IPS DF 4.7 (cell line): ENCODE measurements at regions not wholly inside any gene's neighbourhood (a gene's known extent, or its start where the extent isn't known, plus 50 kb on each side); places are given as distances from the start of the nearest gene placed in this dataset.

Experiments
- DNase-seq: peaks from one replicate; pipeline ENCODE4 v3.0.0-alpha.2; 2013; ENCODE audit warnings: low spot score; ENCODE audit errors: extremely low read depth

DNA sequence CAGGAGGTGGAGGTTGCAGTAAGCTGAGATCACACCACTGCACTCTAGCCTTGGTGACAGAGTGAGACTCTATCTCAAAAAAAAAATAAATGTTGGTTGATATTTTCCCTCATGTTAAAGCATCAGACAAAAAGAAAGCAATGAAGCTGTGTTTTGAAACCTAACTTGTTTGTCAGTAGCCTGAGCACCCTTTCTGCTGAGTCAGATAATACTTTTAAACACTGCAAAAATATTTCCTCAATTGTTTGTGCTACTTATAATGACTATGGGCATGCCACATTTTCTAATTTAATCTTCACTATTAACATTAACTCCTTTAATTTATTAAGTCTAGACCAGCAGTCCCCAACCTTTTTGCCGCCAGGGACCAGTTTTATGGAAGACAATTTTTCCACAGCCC, 236.3 kb upstream of the AGAP1 start:
- DNase-seq, result no peak

DNA sequence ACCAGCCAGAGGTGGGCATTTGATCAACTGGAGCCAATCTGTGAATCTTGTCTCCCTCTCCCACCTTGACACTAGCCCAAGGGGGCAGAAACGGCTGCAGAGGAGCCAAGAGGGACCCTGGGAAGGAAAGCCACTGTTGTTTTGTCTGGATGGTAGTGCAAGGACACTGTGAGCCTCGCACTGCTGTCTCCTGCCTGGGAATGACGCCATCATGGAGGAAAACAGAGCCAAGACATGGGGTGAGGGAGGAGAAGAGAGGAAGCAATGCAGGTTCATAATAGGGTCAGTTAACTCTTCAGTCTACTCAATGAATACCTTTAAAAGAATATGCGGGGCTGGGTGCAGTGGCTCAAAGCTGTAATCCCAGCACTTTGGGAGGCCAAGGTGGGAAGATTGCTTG, 231.1 kb upstream of the AGAP1 start:
- DNase-seq, result no peak

DNA sequence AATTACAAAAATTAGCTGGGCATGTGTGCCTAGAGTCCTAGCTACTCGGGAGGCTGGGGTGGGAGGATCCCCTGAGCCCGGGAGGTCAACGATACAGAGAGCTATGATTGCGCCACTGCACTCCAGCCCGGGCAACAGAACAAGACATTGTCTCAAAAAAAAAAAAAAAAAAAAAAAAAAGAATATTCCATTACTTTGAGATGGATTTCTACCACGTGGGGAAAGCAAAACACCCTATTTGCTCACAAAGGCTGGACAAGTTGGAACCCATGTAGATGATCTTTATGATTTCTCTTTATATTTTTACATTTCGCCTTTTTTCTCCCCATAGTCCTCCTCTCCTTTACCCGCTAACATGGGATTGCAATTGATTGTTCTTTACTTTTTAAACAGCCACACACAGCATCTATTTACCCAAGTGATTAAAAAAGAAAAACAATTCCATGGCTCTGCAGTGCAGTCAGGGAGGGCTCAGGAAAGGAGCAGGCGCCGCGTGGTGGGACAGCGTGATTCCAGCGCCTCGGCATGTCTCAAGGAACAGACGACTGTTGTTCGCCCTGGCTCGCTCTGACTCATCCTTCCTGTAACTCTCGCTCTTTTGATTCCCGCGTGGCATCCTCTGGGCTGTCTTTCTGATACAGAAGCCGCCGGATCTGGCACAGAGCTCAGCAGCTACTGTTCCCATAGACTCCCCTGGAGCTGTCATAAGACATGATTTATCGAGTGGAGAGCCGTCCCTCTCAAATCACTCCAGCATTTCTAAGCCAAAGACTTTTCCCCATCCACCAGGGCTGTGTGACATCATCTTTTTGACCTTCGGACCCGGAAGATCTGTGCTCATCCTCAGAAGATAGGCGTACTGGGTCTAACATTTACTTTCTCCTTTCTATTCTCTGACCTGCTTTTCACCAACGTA, 230.4 kb upstream of the AGAP1 start:
- DNase-seq, result peak; percentile 3

DNA sequence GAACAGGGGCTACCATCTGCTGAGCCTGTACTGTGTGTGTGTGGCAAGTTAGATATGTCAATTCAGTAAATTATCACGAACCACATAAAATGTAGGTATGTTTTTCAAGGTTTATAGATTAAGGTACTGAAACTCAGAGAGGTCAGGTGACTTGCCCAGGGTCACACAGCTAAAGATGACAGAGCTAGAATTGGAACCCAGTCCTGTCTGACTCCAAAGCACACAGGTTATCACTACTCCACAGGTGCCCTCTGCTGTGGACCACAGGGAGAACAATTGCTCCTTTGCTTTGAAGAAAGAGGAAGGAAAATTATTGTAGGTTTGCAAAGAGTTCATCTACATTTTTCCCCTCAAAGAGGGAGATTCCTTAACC, 229.7 kb upstream of the AGAP1 start:
- DNase-seq, result no peak

DNA sequence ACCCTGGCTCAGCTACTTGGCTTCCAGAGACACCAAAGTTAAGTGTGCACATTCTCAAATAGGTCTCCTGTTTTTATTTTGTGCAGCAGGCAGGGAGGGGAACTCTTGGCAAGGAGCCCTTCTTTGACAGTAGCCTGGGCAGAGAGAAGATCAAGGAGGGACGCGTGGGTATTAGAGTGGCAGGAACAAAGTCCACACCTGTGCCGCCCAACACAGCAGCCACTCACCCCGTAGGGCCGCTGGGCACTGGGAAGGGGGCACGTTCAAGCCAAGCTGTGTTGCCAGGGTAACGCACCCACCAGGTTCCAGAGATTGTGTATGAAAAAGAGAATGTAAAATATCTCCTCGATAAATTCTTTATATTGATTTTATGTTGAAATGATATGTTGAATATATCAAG, 229.3 kb upstream of the AGAP1 start:
- DNase-seq, result no peak

DNA sequence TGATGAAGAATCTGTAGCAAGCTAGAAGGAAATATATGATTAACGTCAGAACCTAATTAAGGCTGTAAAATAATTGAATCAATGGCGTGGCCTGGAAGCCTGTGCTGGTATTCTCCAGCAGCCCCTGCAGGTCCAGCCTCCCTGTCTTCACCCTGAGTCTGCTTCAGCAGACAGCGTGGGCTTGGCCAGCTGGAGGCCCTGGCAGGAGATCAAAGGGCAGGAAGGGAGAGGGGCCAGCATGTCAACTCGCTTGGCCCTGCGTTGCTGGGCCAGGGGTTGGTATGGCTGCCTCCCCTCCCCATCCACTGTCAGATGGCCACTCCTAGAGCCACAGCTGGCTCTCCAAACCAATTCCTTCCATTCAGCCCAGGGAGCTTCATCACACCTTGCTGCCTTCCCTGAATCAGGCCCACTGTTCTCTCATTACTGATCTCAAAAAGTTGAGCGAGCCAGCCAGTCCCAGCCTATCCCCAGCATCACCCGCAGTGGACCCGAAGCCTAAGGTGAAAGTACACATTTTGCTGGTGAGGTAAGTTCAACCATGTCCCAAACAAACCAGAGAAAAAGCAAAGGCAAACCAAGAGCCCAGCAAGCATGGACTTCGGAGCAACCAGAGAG, 228.4 kb upstream of the AGAP1 start:
- no peak for DNase-seq

DNA sequence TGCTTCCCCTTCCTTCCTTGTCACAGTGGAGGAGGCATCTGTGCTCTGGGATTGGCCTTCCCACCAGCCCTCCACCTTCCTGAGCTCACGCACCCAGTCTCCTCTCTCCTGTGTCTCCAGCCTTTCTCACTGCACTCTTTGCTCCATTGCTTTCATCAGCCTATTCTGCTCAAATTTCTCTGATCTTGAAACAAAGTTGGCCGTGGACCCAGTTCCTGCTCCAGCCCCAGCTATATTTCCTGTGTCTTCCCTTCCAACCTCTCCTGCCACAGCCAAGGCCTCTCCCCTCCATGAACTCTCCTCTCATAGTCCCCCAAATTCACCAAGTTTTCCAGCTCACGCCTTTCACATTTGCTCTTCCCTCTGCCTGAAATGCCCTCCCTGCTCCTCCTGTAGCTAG, 226.6 kb upstream of the AGAP1 start:
- DNase-seq, result no peak

DNA sequence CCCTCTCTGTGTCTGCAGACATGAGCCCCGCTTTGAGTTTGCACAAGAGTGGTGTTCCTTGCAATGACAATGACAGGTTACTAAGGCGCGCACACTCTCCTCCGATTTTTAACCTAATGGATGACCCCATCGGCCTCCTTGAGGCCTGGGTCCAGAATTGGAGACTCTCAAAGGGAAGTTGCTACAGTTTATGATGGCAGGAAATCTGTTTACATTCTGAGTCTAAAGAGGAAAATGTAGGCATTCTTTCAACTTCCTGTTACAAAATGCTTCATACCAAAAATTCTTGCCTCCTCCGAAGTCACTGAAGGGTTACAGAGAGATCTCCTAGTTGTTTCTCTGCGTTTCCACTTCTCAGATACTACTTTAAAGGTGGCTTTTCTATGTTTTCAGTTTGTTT, 225.3 kb upstream of the AGAP1 start:
- no peak for DNase-seq

DNA sequence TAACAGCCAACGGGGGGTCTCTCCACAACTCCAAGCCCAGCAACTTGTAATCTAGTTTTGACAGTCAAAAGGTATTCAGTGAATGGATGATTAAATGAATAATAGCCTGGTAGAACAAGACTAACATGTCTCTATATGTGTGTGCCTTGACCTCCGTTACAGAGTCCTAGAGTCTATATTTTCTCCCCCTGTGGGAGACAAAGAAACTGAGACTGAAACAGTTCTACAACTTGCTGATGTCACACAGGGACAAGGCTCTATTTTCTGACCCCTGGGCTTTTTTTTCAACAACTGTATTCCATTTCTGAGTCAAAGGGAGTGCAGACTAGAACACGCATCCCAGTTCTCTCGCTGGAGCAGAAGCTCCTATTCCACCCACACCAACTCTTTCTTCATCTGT, 223.6 kb upstream of the AGAP1 start:
- DNase-seq, result no peak

DNA sequence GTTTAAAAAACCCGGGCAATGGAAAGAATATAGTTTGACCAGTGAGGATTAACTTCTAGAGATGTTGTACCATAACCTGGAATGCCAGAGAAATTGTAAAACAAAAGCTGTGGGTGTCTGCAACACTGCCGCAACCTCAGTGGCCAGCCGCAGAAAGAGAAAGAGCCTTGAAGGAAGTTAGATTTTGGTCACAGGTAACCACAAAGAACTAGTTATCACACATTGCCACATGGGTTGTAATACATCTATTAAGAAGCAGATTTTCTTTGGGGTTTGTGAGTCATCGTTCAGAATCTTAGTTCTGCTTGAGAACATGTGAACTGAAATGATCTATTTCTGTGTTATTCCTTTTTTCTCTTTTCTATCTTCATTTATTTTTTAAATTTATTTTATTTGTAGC, 222.9 kb upstream of the AGAP1 start:
- DNase-seq, result no peak

DNA sequence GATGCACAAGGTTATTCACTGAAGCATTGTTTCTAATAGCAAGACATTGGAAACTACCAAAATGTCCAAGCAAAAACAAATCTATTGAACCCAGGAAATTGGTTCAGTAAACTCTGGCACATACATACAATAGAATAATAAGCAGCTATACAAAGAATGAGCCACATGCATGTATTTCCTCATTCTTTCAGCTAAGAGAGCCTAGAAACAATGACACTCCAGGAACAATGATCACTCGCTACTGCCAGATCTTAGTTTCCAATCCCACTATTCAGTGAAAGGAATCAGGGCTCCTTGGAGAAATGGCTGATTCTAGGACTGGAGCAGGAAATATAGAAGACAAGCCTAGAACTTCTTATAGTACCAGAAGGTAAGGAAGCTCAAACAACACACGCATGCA, 221.9 kb upstream of the AGAP1 start:
- DNase-seq, result no peak

DNA sequence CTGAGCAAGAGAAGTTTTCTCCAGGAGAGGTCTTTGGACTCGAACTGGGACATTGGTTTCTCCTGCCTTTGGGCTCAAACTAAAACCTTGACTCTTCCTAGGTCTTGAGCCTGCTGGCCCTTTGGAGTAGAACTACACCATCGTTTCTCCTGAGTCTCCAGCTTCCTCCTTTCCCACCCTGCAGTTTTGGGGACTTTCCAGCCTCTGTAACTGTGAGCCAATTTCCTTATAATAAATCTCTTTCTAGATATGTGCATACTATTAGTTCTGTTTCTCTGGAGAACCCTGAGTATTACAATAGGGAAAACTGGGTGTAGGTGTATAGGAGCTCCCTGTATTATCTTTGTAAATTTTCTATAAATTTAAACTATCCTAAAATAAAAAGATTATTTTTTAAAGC, 219.8 kb upstream of the AGAP1 start:
- DNase-seq, result no peak

DNA sequence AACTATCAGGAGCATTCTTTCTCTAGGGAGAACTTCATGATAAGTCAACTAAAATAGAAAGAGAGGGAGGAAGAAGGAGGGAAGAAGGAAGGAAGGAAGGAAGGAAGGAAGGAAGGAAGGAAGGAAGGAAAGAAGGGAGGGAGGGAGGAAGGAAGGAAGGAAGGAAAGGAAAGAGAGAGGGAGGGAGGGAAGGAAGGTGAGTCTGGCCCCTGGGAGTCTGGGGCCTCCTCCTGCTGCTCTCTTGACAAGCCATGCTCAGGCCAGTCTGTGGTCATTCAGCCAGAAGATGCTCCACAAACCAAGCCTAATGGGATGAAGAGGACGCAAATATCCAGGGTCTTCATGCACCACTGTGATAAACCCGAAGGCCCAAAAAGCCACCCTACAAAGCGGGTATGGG, 216.4 kb upstream of the AGAP1 start:
- DNase-seq, result no peak

DNA sequence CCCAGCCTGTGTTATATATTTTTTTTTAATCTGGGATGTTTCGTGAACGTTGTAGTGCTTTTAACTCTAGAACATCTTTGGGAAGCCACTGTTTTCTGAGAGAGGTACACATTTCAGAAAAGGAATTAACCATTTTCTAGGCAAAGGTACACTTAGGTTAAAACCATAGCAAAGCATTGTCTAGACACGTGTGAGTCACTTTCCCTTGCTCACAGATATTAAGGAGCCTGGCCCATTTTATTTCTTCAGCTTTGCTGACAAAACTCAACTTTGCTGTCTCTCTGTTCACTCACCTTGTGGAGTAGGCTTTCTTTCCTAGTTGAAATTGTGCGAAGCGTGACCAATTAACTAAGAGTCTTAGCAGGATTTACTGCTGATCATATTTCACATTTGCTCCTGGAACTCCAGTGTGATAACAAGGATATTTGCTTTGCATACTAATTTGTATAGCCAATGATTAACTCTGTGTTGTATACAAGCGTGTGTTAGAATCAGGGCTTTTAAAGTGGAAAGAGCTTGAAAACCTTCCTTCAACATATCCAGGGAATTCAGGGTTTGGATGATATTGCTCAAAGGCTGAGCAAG, 215.0 kb upstream of the AGAP1 start:
- DNase-seq, result no peak

DNA sequence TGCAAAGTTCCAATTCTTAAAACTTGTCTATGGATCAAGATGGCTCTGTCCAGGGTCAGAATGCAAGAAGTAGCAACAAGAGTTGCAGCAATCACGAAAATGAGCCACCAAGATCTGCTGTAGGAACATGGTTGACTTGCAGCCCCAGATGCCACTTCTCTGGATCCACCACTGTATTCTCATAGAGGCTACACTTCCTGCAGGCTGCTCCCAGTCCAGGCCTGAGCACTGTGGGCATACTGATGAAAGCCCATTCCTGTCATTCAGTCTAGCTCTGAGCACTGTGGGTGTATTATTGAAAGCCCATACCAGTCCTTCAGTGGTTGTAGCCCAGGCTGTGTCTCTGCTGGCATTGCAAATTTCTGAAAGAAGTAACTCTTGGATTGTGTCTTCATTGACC, 213.9 kb upstream of the AGAP1 start:
- DNase-seq, result no peak

DNA sequence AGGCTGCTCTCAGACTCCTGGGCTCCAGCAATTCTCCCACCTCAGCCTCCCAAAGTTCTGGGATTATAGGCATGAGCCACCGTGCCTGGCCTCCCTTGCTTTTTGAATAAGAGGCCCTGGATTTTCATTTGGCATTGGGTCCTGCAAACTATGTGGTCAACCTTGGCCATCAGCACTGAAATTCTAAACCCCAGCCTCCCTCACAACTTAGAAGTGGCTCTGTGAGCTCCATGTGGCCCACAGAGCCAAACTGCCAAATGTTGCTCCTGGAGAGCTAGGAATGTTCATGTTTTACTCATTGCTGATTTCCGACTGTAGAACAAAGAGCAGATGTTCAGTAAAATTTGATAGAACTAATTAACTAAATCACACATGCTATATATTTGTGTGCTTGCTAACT, 210.6 kb upstream of the AGAP1 start:
- no peak for DNase-seq

DNA sequence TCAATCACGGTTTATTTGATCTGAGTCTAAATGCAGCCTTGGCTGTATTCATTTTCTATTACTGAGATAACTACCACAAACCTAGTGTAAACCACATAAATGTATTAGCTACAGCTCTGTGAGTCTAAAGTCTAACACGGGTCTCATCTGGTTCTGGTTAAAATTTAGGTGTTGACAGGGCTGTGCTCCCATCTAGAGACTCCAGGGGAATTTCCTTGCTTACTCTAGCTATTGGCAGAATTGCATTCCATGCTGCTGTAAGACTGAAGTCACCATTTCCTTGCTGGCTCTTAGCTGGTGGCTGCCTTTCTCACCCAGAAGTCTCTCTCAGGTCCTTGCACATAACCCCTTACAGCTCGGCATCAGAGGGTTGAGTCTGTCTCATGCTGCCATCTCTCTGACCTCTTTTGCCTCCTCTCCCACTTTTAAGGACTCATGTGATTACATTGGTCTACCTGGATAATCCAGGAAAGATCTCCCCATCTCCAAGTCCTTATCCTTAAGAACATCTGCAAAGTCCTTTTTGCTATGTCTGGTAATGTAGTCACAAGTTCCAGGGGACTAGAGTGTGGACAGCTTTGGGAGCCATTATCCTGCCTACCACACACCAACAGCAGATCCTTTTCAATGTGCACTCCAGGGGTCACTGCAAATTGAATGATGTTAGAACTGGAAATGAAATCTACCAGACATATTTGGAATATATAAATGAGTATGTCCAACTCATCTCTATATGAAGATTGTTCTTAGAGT, 207.0 kb upstream of the AGAP1 start:
- DNase-seq, result no peak

DNA sequence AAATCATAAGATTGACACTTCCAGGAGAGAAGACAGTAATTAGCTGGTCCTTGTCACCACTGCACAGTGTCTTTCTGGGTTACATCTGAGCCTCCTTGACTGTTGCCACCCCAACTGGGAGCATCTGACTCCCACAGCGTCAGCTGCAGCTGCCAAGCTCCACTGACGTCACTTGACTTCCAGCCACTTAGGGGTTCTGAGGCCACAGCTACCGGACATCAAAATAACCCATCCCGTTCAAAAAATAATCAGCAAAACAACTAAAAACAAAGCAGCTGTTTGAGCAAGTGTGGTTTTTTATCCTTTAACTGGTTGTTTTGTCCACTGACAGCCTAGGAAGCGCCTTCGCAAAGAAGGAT, 206.5 kb upstream of the AGAP1 start:
- DNase-seq, result no peak

DNA sequence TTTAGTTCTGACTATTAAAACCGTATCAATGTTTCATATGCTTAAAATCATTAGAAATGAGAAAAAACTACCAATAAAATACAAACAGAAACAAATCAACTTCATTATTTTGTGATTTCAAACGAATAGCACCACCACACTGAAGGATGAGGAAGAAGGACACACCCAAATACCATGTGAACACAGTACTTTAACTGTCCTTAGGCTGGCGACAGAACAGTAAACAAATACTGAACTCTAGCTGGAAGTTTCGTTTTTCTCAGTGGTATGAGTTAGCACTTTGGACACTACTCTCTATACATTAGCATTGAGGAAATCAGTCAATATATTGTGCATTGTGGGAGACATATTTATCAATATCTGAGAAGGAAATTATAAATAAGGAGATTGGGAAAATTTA, 202.4 kb upstream of the AGAP1 start:
- DNase-seq, result no peak

DNA sequence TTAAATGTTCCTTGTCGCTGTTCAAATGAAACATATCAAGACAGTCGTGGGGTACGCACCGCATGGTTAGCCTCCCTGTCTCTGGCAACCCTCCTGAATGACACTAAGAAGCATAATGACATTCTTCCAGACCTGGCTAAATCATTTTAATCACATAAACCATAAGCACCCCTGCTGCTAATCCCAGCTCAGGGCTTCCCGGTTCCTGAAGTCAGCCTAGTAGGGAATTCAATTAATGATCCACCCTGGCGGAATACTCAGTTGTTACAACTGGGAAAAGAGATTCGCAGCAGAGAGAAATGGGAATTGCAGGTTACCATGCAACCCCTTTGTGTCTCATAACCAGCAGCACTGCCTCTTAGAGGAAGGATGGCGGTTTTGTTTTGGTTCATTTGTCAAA, 200.8 kb upstream of the AGAP1 start:
- DNase-seq, result no peak

DNA sequence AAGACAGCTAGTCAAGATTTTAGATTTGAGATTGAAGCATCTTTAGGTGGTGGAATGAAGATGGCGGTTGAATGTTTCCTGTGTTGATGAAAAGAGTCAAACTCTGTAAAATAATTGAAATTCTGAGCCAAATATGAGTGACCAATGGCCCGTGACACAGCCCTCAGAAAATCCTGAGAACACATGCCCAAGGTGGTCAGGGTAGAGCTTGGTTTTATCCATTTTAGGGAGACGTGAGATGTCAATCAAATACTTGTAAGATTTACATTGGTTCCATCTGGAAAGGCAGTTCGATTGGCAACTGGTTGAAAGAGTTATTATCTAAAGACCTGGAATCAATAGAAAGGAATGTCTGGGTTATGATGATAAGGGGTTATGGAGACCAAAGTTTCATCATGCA, 198.0 kb upstream of the AGAP1 start:
- no peak for DNase-seq
